Choroid plexus epithelial cell (primary cell): ENCODE measurements at regions not wholly inside any gene's neighbourhood (a gene's known extent, or its start where the extent isn't known, plus 50 kb on each side); places are given as distances from the start of the nearest gene placed in this dataset.

Experiments
- DNase-seq: peaks from one replicate; pipeline ENCODE4 v3.0.0-alpha.2; 2010; ENCODE audit warnings: low read depth
- H3K4me3 ChIP-seq: 2 replicates; pipeline ENCODE4 v1.5.1; 2011; ENCODE audit warnings: low read depth, mild to moderate bottlenecking, control low read depth, low read length, moderate library complexity
- TF ChIP-seq, protein P1 (sequence below): conservative IDR thresholded peaks from 2 replicates; pipeline ENCODE4 v1.5.1; 2011; ENCODE audit warnings: low read depth, mild to moderate bottlenecking, control low read depth, inconsistent platforms, low read length, moderate library complexity

DNA sequence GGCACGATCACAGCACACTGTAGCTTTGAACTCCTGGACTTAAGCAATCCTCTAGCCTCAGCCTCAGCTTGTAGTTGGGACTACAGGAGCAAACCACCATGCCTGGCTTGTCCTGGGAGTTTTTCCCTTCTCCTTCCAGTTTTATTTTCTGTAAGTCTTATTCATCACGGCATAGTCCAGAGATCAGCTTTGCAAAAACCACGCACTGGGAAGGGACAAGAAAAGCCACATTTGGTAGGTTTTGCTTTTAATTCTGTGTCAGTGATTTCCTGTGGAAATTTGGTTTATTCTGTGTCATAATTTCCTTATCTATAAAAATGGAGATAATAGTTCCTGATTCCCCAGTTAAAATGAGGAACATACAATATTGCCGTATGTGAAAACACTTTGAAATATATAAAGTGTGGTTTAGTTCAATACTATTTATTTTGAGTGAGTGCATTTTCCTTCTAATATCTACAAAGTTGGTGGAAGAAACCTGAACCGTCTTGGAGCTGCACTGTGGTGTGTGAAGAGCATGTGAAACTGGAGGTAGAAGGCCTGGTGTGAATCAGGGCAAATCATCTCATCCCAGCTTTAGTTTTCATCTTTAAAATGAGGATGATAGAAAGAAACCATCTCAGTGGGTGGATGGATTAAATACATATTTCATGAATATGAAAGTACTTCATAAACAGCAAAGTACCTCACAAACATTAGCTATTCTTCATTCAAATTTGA lies 92.8 kb upstream of the ELL2 start:
- TF ChIP-seq, protein P1, sequence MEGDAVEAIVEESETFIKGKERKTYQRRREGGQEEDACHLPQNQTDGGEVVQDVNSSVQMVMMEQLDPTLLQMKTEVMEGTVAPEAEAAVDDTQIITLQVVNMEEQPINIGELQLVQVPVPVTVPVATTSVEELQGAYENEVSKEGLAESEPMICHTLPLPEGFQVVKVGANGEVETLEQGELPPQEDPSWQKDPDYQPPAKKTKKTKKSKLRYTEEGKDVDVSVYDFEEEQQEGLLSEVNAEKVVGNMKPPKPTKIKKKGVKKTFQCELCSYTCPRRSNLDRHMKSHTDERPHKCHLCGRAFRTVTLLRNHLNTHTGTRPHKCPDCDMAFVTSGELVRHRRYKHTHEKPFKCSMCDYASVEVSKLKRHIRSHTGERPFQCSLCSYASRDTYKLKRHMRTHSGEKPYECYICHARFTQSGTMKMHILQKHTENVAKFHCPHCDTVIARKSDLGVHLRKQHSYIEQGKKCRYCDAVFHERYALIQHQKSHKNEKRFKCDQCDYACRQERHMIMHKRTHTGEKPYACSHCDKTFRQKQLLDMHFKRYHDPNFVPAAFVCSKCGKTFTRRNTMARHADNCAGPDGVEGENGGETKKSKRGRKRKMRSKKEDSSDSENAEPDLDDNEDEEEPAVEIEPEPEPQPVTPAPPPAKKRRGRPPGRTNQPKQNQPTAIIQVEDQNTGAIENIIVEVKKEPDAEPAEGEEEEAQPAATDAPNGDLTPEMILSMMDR: no peak
- no peak overlapping the region for H3K4me3 ChIP-seq
- DNase-seq: no peak

DNA sequence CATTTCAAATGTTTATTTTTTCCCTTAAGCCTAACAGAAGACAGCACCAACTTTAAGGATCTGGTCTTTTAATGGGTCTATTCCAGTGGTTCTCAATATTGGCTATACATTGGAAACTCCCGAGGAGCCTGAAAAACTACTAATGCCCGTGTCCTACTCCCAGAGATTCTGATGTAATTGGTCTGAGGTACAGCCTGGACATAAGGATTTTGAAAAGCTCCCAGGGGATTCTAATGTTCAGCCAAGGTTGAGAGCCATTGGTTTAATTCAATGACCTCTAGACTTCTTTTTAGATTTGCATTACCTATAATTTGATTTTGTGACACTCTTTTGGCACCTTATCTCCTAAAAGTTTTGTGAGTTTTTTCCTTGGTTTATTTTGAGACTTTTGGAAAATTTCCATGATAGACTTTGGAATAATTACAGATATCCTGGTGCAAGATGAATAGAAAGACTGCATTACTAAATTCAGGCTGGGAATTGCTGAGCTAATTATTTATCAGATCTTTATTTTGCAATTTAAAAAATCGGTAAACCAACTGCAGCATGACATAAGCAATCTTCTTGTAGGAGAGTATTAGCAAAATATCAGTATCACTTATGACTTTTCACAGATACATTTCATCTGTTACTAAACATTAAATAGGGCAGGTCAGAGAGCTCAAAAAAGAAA lies 91.5 kb upstream of the ELL2 start:
- no peak overlapping the region for H3K4me3 ChIP-seq
- TF ChIP-seq, protein P1: no peak
- DNase-seq: no peak

DNA sequence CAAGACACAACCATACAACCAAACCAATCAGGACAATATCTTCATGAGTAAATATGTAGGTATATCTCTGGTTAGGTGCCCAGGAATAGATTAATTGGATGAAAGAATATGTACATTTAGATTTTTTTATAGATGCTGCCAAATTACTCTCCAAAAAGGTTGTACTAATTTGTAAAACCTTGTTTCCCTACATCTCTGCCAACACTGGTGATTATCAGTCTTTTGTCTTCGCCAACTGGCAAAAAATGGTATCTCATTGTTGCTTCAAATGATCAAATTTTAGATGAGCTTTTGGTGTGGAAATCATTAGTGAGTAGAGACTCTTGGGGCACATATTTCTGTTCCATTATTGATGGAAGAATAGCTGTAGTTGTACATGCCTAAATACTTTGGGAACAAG lies 90.7 kb upstream of the ELL2 start:
- no peak overlapping the region for H3K4me3 ChIP-seq
- TF ChIP-seq, protein P1: no peak
- DNase-seq: no peak

DNA sequence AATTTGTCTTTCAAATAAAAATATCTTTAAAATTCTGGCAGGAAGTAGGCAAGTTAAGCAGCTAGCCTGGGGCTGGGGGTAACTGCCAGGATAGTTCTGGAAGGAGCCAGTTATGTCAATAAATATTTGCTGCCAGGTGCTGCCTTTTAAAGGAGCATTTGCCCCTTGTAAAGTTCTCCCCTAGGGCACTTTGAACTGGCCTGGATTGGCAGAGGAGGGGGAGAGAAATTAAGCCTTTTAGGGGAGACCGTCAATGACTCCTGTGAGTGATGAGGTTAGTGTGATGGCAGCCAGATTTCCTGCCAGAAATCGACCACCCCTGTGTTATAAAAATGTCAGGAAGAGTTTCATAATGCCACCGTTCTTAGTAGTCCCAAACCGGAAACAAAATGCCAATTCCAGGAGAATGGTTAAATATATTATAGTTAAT lies 89.8 kb upstream of the ELL2 start:
- TF ChIP-seq, protein P1: no peak
- H3K4me3 ChIP-seq: no peak overlapping the region
- DNase-seq: no peak

DNA sequence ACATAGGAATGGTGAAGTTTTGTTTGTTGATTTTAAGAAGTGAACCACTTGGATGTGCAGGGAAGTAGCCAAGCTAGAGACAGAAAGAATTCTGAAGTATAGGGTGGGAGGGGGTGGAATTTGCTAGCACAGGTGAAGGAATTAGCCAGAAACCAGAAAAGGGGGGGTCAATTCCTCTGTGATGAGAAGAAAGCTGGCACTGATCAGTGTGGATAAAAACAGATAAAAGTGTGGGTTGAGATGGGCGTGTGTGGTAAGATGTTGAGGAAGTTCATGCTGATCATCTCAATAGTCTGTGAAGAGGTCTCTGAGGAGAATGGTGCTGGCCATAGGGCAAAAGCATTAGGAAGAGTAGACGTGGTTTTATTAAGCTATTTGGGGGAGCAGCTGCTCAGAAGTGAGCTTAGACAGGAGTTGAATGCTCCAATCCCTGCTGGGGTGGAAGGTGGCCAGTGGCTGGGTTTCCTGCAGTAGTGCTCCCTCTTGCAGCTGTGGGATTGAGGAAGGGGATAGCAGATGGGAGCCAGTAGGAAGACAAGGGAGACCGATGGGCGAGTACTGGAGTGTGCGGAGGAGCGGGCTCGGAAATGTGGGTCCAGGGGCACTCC lies 88.7 kb upstream of the ELL2 start:
- no peak for DNase-seq
- TF ChIP-seq, protein P1: no peak
- no peak overlapping the region for H3K4me3 ChIP-seq

DNA sequence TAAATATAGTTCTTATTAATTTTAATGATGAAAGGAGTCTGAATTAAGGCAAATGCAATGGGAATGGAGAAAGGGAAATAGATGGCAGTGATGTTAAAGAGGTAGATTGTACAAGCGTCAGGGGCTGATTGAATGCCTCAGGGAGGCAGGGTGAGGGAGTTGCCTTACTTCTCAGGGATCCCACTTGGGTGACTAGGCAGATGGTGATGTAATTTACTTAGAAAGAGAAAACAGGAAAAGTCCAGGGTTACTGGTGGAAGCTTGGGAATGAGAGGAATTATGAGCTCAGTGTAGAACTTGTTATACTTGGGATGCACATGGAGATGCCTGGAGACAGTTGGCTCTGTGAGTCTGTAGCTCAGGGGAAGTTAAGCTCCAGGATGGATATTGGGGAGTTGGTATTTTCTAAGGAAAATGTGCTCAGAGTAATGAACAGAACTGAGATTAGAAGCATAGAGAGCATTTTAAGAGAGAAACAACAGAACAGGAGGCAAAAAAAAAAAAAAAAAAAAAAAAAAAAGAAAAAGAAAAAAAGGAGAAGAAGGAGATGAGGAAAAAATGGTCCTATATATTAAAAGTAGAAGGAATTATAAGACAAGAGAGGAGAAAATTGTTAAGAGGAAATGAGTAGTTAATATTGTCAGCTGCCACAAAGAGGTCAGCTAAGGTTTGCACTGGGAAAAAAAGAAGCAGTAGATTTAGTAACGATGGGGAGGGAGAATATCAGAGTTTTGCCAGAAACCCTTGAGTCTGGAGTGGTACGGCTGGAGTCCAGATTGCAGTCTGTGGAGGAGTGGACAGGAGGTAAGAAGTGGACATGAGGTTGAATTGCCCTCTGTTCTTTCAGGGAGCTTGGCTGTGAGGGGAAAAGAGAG lies 88.0 kb upstream of the ELL2 start:
- no peak overlapping the region for H3K4me3 ChIP-seq
- peak; percentile 52 for DNase-seq
- TF ChIP-seq, protein P1: no peak
